HUES48 (cell line): ENCODE measurements at regions not wholly inside any gene's neighbourhood (a gene's known extent, or its start where the extent isn't known, plus 50 kb on each side); places are given as distances from the start of the nearest gene placed in this dataset.

ENCODE experiments used
- H3K27ac ChIP-seq: one replicate; pipeline ENCODE4 v1.7.0; 2013; ENCODE audit warnings: low read depth, low read length, inconsistent platforms
- H3K27me3 ChIP-seq: 2 replicates; pipeline ENCODE4 v1.6.1; 2013; ENCODE audit warnings: mild to moderate bottlenecking, low read length; ENCODE audit not compliant: control insufficient read depth, insufficient read depth
- H3K36me3 ChIP-seq: 2 replicates; pipeline ENCODE4 v1.6.1; 2013; ENCODE audit warnings: low read length; ENCODE audit not compliant: control insufficient read depth, insufficient read depth
- H3K4me1 ChIP-seq: 2 replicates; pipeline ENCODE4 v1.6.1; 2013; ENCODE audit warnings: mild to moderate bottlenecking, low read length; ENCODE audit not compliant: control insufficient read depth, insufficient read depth
- H3K4me3 ChIP-seq: 2 replicates; pipeline ENCODE4 v1.5.1; 2013; ENCODE audit warnings: mild to moderate bottlenecking, low read depth, low read length
- H3K9ac ChIP-seq: 2 replicates; pipeline ENCODE4 v1.6.1; 2013; ENCODE audit warnings: mild to moderate bottlenecking, low read depth, low read length, moderate library complexity
- H3K9me3 ChIP-seq: 2 replicates; pipeline ENCODE4 v1.6.1; 2013; ENCODE audit warnings: low read length; ENCODE audit not compliant: control insufficient read depth, insufficient read depth

GRCh38 chr2:65539633-65540032 lies 107.2 kb upstream of the SPRED2 start:
- no peak overlapping the region for H3K4me3 ChIP-seq
- H3K9me3 ChIP-seq: no peaks in the 10 kb centered on the region
- no peaks in the 10 kb centered on the region for H3K36me3 ChIP-seq
- no peak overlapping the region for H3K27ac ChIP-seq
- H3K9ac ChIP-seq: no peak overlapping the region
- H3K27me3 ChIP-seq: no peaks in the 10 kb centered on the region
- H3K4me1 ChIP-seq: no peaks in the 10 kb centered on the region

GRCh38 chr2:65537651-65538385 lies 105.4 kb upstream of the SPRED2 start:
- H3K27me3 ChIP-seq: no peaks in the 10 kb centered on the region
- no peaks in the 10 kb centered on the region for H3K36me3 ChIP-seq
- no peak overlapping the region for H3K4me3 ChIP-seq
- no peak overlapping the region for H3K9ac ChIP-seq
- no peaks in the 10 kb centered on the region for H3K4me1 ChIP-seq
- no peaks in the 10 kb centered on the region for H3K9me3 ChIP-seq
- no peak overlapping the region for H3K27ac ChIP-seq

- Histone ChIP-seq H3K27me3 (no peaks in the 10 kb centered on the region), H3K4me1 (no peaks in the 10 kb centered on the region), H3K36me3 (no peaks in the 10 kb centered on the region), H3K27ac (no peak overlapping the region), H3K9me3 (no peaks in the 10 kb centered on the region), H3K9ac (no peak overlapping the region), H3K4me3 (no peak overlapping the region)
These were observed 104.2 kb upstream of the SPRED2 start for GRCh38 chr2:65536596-65536995.

GRCh38 chr2:65532937-65533336 lies 100.5 kb upstream of the SPRED2 start:
- H3K4me1 ChIP-seq: no peaks in the 10 kb centered on the region
- no peaks in the 10 kb centered on the region for H3K27me3 ChIP-seq
- no peaks in the 10 kb centered on the region for H3K36me3 ChIP-seq
- no peak overlapping the region for H3K4me3 ChIP-seq
- H3K9me3 ChIP-seq: no peaks in the 10 kb centered on the region
- H3K9ac ChIP-seq: no peak overlapping the region
- H3K27ac ChIP-seq: no peak overlapping the region

- Histone ChIP-seq H3K4me1 (no peaks in the 10 kb centered on the region), H3K27me3 (no peaks in the 10 kb centered on the region), H3K9me3 (no peaks in the 10 kb centered on the region), H3K27ac (no peak overlapping the region), H3K4me3 (no peak overlapping the region), H3K36me3 (no peaks in the 10 kb centered on the region), H3K9ac (no peak overlapping the region)
These were observed 99.9 kb upstream of the SPRED2 start for GRCh38 chr2:65532326-65532725.

- Histone ChIP-seq H3K9me3 (no peaks in the 10 kb centered on the region), H3K4me1 (0 out of 2 replicates have a peak, but pooled peaks cover 4% of the 10 kb centered on the region), H3K27ac (no peak overlapping the region), H3K36me3 (no peaks in the 10 kb centered on the region), H3K9ac (no peak overlapping the region), H3K27me3 (no peaks in the 10 kb centered on the region), H3K4me3 (no peak overlapping the region)
These were observed 98.3 kb upstream of the SPRED2 start for GRCh38 chr2:65530547-65531320.

GRCh38 chr2:65529419-65529818 lies 97.0 kb upstream of the SPRED2 start:
- no peaks in the 10 kb centered on the region for H3K27me3 ChIP-seq
- no peak overlapping the region for H3K27ac ChIP-seq
- no peak overlapping the region for H3K4me3 ChIP-seq
- no peak overlapping the region for H3K9ac ChIP-seq
- H3K36me3 ChIP-seq: no peaks in the 10 kb centered on the region
- 0 out of 2 replicates have a peak, but pooled peaks cover 4% of the 10 kb centered on the region for H3K4me1 ChIP-seq
- no peaks in the 10 kb centered on the region for H3K9me3 ChIP-seq

- H3K36me3 ChIP-seq: no peaks in the 10 kb centered on the region
- H3K27ac ChIP-seq: no peak overlapping the region
- H3K9ac ChIP-seq: no peak overlapping the region
- 0 out of 2 replicates have a peak, but pooled peaks cover 4% of the 10 kb centered on the region for H3K4me1 ChIP-seq
- no peaks in the 10 kb centered on the region for H3K9me3 ChIP-seq
- no peaks in the 10 kb centered on the region for H3K27me3 ChIP-seq
- no peak overlapping the region for H3K4me3 ChIP-seq
These were observed 95.8 kb upstream of the SPRED2 start for GRCh38 chr2:65528241-65528574.

GRCh38 chr2:65527451-65528240 lies 95.2 kb upstream of the SPRED2 start:
- no peak overlapping the region for H3K9ac ChIP-seq
- H3K36me3 ChIP-seq: no peaks in the 10 kb centered on the region
- no peak overlapping the region for H3K27ac ChIP-seq
- H3K9me3 ChIP-seq: no peaks in the 10 kb centered on the region
- H3K27me3 ChIP-seq: no peaks in the 10 kb centered on the region
- H3K4me1 ChIP-seq: 0 out of 2 replicates have a peak, but pooled peaks cover 4% of the 10 kb centered on the region
- no peak overlapping the region for H3K4me3 ChIP-seq

GRCh38 chr2:65525616-65526231 lies 93.3 kb upstream of the SPRED2 start:
- H3K27me3 ChIP-seq: no peaks in the 10 kb centered on the region
- no peaks in the 10 kb centered on the region for H3K36me3 ChIP-seq
- no peak overlapping the region for H3K4me3 ChIP-seq
- H3K27ac ChIP-seq: no peak overlapping the region
- H3K9ac ChIP-seq: no peak overlapping the region
- H3K4me1 ChIP-seq: 0 out of 2 replicates have a peak, but pooled peaks cover 4% of the 10 kb centered on the region
- no peaks in the 10 kb centered on the region for H3K9me3 ChIP-seq
